HEK293T (cell line): ENCODE measurements at regions not wholly inside any gene's neighbourhood (a gene's known extent, or its start where the extent isn't known, plus 50 kb on each side); places are given as distances from the start of the nearest gene placed in this dataset.

Experiments
- CTCF ChIA-PET: fragments of 350-600 bp; formaldehyde crosslinking; extraction: SDS; loops from one replicate; lab custom pipeline; 2021; ENCODE audit warnings: antibody characterized with exemption, inconsistent platforms; lab: Yijun Ruan, JAX
- POLR2A ChIA-PET: fragments of 350-600 bp; formaldehyde crosslinking; extraction: SDS; loops from one replicate; lab custom pipeline; 2020; ENCODE audit warnings: antibody characterized with exemption, inconsistent platforms; lab: Yijun Ruan, JAX
- DNase-seq: peaks from one replicate; pipeline ENCODE4 v3.0.0; 2012; ENCODE audit warnings: mixed read lengths; ENCODE audit errors: extremely low spot score
- ARNT ChIP-seq: fragments of 450-650 bp; IDR thresholded peaks from 2 replicates; pipeline ENCODE4 v1.6.1; 2017; ENCODE audit warnings: mild to moderate bottlenecking
- BHLHE40 ChIP-seq: fragments of 450-650 bp; IDR thresholded peaks from 2 replicates; pipeline ENCODE4 v1.6.1; 2016; ENCODE audit warnings: mild to moderate bottlenecking, moderate library complexity, borderline replicate concordance
- CTBP1 ChIP-seq: fragments of 450-650 bp; IDR thresholded peaks from 2 replicates; pipeline ENCODE4 v1.6.1; 2016; ENCODE audit warnings: borderline replicate concordance
- ELF4 ChIP-seq: fragments of 450-650 bp; IDR thresholded peaks from 2 replicates; pipeline ENCODE4 v1.6.1; 2017; ENCODE audit warnings: antibody characterized with exemption
- FOXA1 ChIP-seq: fragments of 450-650 bp; IDR thresholded peaks from 2 replicates; pipeline ENCODE4 v1.6.1; 2016; ENCODE audit warnings: mild to moderate bottlenecking
- FOXK2 ChIP-seq: fragments of 450-650 bp; IDR thresholded peaks from 2 replicates; pipeline ENCODE4 v1.6.1; 2016; ENCODE audit warnings: mild to moderate bottlenecking
- FOXM1 ChIP-seq: fragments of 450-650 bp; IDR thresholded peaks from 2 replicates; pipeline ENCODE4 v1.6.1; 2017; ENCODE audit warnings: mild to moderate bottlenecking, borderline replicate concordance
- HDGF ChIP-seq: fragments of 450-650 bp; IDR thresholded peaks from 2 replicates; pipeline ENCODE4 v1.6.1; 2017; ENCODE audit warnings: antibody characterized with exemption, borderline replicate concordance
- L3MBTL2 ChIP-seq: fragments of 450-650 bp; conservative IDR thresholded peaks from 2 replicates; pipeline ENCODE4 v1.6.1; 2016; ENCODE audit warnings: mild to moderate bottlenecking
- LEF1 ChIP-seq: fragments of 450-650 bp; IDR thresholded peaks from 2 replicates; pipeline ENCODE4 v1.6.1; 2017; ENCODE audit warnings: mild to moderate bottlenecking, borderline replicate concordance
- NFRKB ChIP-seq: fragments of 450-650 bp; IDR thresholded peaks from 2 replicates; pipeline ENCODE4 v1.6.1; 2016; ENCODE audit warnings: mild to moderate bottlenecking, moderate library complexity
- PKNOX1 ChIP-seq: fragments of 450-650 bp; IDR thresholded peaks from 2 replicates; pipeline ENCODE4 v1.6.1; 2016
- SP1 ChIP-seq: fragments of 450-650 bp; IDR thresholded peaks from 2 replicates; pipeline ENCODE4 v1.6.1; 2017
- SUZ12 ChIP-seq: fragments of 450-650 bp; IDR thresholded peaks from 2 replicates; pipeline ENCODE4 v1.6.1; 2016; ENCODE audit warnings: mild to moderate bottlenecking
- TARDBP ChIP-seq: fragments of 450-650 bp; IDR thresholded peaks from 2 replicates; pipeline ENCODE4 v1.6.1; 2016
- ZNF384 ChIP-seq: fragments of 450-650 bp; IDR thresholded peaks from 2 replicates; pipeline ENCODE4 v1.6.1; 2016

- POLR2A ChIA-PET: no interaction called here
- no peak for TF ChIP-seq L3MBTL2
- no peak for TF ChIP-seq ELF4
- no peak for TF ChIP-seq SP1
- no peak for TF ChIP-seq PKNOX1
- TF ChIP-seq LEF1: no peak
- TF ChIP-seq ARNT: no peak
- no peak for TF ChIP-seq NFRKB
- no peak for TF ChIP-seq HDGF
- TF ChIP-seq CTBP1: no peak
- CTCF ChIA-PET: no interaction called here
- DNase-seq: no peak
These were observed 313.3 kb downstream of the ZNF608 start for GRCh38 chr5:124433170-124433569.

- POLR2A ChIA-PET: no interaction called here
These were observed 324.9 kb downstream of the ZNF608 start for GRCh38 chr5:124421584-124421983.

GRCh38 chr5:124420952-124421351 lies 325.5 kb downstream of the ZNF608 start:
- CTCF ChIA-PET: no interaction called here
- no peak for TF ChIP-seq ZNF384
- no peak for TF ChIP-seq FOXA1
- TF ChIP-seq SP1: no peak
- no peak for TF ChIP-seq FOXM1
- TF ChIP-seq CTBP1: no peak
- TF ChIP-seq FOXK2: no peak
- no peak for TF ChIP-seq BHLHE40
- TF ChIP-seq SUZ12: no peak
- no peak for TF ChIP-seq ELF4
- TF ChIP-seq TARDBP: no peak
- TF ChIP-seq LEF1: no peak
- no peak for TF ChIP-seq NFRKB
- no peak for TF ChIP-seq HDGF
- TF ChIP-seq L3MBTL2: no peak
- TF ChIP-seq ARNT: no peak
- TF ChIP-seq PKNOX1: no peak
- no peak for DNase-seq
- POLR2A ChIA-PET: no interaction called here

More at GRCh38 chr5:124421584-124421983, 324.9 kb downstream of the ZNF608 start:
- CTCF ChIA-PET: no interaction called here
- TF ChIP-seq ZNF384 (no peak), TARDBP (no peak), ARNT (no peak), BHLHE40 (no peak), PKNOX1 (no peak), CTBP1 (no peak), LEF1 (no peak), ELF4 (no peak), FOXK2 (no peak), SP1 (no peak), FOXM1 (no peak), L3MBTL2 (no peak), NFRKB (no peak)
- no peak for DNase-seq

- DNase-seq: no peak
- ChIA-PET POLR2A (no interaction called here), CTCF (no interaction called here)
- no peak for TF ChIP-seq L3MBTL2
- TF ChIP-seq ZNF384: no peak
- no peak for TF ChIP-seq NFRKB
- TF ChIP-seq TARDBP: no peak
- TF ChIP-seq SUZ12: no peak
These were observed 326.9 kb downstream of the ZNF608 start for GRCh38 chr5:124419531-124419930.

GRCh38 chr5:124418390-124418789 lies 328.0 kb downstream of the ZNF608 start:
- DNase-seq: no peak
- TF ChIP-seq SUZ12 (no peak), SP1 (no peak)
- POLR2A ChIA-PET: no interaction called here
- CTCF ChIA-PET: no interaction called here

- DNase-seq: no peak
- TF ChIP-seq FOXM1: no peak
- no peak for TF ChIP-seq TARDBP
- TF ChIP-seq ARNT: no peak
- no peak for TF ChIP-seq LEF1
- no peak for TF ChIP-seq PKNOX1
- TF ChIP-seq HDGF: no peak
- no peak for TF ChIP-seq FOXA1
- TF ChIP-seq NFRKB: no peak
- TF ChIP-seq FOXK2: no peak
- no peak for TF ChIP-seq ELF4
- no peak for TF ChIP-seq BHLHE40
- TF ChIP-seq SP1: no peak
- CTCF ChIA-PET: no interaction called here
- POLR2A ChIA-PET: no interaction called here
These were observed 329.2 kb downstream of the ZNF608 start for GRCh38 chr5:124417196-124417595.
